Muscle layer of duodenum (tissue), 2 donors: ENCODE measurements at regions not wholly inside any gene's neighbourhood (a gene's known extent, or its start where the extent isn't known, plus 50 kb on each side); places are given as distances from the start of the nearest gene placed in this dataset.
"Not testable (repeated sequence)": the region's sequence is repeated elsewhere in the genome, so short reads cannot be mapped to it uniquely, and the experiment has no call there.

ENCODE experiments used
- H3K27ac ChIP-seq: one replicate; pipeline ENCODE4 v1.7.0; 2013; ENCODE audit warnings: mild to moderate bottlenecking, low read length
- H3K27me3 ChIP-seq: one replicate; pipeline ENCODE4 v1.7.0; 2013; ENCODE audit warnings: low read depth, mild to moderate bottlenecking, control low read depth, low read length
- H3K36me3 ChIP-seq, 2 donors: one replicate each; pipeline ENCODE4 v1.7.0; 2013; ENCODE audit warnings: low read length in 2 of 2, control low read depth in 1 of 2, mild to moderate bottlenecking in 1 of 2; ENCODE audit not compliant: insufficient read depth in 2 of 2, control insufficient read depth in 1 of 2
- H3K4me1 ChIP-seq, 2 donors: one replicate each; pipeline ENCODE4 v1.7.0; 2013; ENCODE audit warnings: low read length in 2 of 2, mild to moderate bottlenecking in 2 of 2, control low read depth in 1 of 2, moderate library complexity in 1 of 2; ENCODE audit not compliant: insufficient read depth in 2 of 2, control insufficient read depth in 1 of 2
- H3K4me3 ChIP-seq, 2 donors: one replicate each; pipeline ENCODE4 v1.7.0; 2013; ENCODE audit warnings: low read length in 2 of 2, low read depth in 1 of 2, mild to moderate bottlenecking in 1 of 2
- H3K9me3 ChIP-seq, 2 donors: one replicate each; pipeline ENCODE4 v1.7.0; 2013; ENCODE audit warnings: low read length in 2 of 2, control low read depth in 1 of 2, mild to moderate bottlenecking in 1 of 2; ENCODE audit not compliant: control insufficient read depth in 1 of 2
- donor health status: healthy.

DNA sequence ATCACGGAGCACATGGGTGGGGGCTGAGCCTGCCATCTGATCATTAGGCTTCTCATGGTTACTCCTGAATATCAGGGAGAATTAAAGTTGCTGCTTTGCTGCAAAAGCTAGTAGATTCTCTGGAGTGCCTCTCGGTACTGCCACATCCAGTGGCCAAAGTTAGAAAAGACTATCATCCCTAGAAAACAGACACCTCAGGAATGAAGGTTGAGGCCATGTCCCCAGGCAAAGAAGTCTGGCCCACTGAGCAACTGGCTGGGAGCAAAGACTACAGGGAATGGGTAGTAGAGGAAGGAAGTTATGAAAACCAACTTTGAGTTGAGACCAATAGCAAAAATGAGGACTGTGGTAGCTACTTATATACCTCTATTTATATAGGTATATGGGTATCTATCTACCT, 258.7 kb downstream of the EFCAB11 start:
- Histone ChIP-seq H3K4me3 (no peak overlapping the region), H3K9me3 (no peaks in the 10 kb centered on the region), H3K27ac (no peak overlapping the region), H3K27me3 (no peaks in the 10 kb centered on the region), H3K36me3 (no peaks in the 10 kb centered on the region), H3K4me1 (peaks cover 1 to 5% of the 10 kb centered on the region in 2 donors)

- H3K27ac ChIP-seq = no peak overlapping the region
- no peaks in the 10 kb centered on the region for H3K27me3 ChIP-seq
- H3K4me3 ChIP-seq = no peak overlapping the region
- no peaks in the 10 kb centered on the region for H3K9me3 ChIP-seq
- no peaks in the 10 kb centered on the region for H3K4me1 ChIP-seq
- H3K36me3 ChIP-seq = no peaks in the 10 kb centered on the region
Measured at GRCh38 chr14:89690139-89690538, 264.4 kb downstream of the EFCAB11 start.

GRCh38 chr14:89689711-89690110, 264.8 kb downstream of the EFCAB11 start:
- not testable (repeated sequence) for H3K9me3 ChIP-seq, H3K27ac ChIP-seq, H3K36me3 ChIP-seq, H3K27me3 ChIP-seq, H3K4me3 ChIP-seq, H3K4me1 ChIP-seq

DNA sequence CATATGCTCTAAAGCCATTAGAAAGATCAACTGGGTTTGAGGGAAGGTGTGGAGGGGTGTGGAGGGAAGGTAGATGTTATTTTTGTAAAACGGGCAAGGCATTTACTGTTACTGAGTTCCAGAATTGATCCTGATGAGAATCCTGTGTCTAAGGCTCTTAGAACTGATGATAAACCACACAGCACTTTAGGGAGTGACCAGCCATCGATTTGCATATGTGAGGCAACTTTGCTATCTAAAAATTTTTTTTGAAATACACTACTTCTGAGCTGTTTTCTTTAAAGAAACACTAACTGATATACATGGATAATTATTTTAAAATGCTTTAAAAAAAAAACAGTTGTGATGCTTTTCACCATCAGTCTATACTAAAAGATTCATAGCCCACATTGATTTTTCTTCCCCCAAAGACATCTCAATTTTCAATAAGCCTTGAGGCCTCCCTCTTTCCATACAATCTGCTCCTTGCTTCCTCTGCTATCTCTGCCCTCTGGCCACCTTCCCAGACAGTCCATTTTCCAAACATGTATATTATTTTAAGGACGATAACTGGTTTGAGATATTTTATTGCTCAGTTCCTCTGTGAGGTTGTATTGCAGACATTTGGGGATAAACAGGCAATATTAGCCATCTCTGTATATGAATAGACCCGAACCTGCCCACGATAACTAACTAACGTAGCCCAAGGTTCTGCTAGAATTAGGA, 265.9 kb downstream of the EFCAB11 start:
- Histone ChIP-seq H3K27ac (no peak overlapping the region), H3K27me3 (no peaks in the 10 kb centered on the region), H3K9me3 (no peaks in the 10 kb centered on the region), H3K4me1 (no peaks in the 10 kb centered on the region), H3K36me3 (no peaks in the 10 kb centered on the region), H3K4me3 (no peak overlapping the region)

DNA sequence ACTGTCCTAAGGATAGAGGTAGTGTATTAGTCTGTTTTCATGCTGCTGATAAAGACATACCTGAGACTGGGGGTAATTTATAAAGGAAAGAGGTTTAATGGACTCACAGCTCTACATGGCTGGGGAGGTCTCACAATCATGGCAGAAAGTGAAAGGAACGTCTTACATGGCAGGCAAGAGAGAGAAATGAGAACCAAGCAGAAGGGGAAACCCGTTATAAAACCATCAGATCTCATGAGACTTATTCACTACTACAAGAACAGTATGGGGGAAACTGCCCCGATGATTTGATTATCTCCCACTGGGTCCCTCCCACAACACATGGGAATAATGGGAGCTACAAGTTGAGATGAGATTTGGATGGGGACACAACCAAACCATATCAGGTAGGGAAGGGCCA, 267.4 kb downstream of the EFCAB11 start:
- not testable (repeated sequence) for H3K4me1 ChIP-seq, H3K9me3 ChIP-seq, H3K4me3 ChIP-seq, H3K27ac ChIP-seq, H3K27me3 ChIP-seq, H3K36me3 ChIP-seq

- no peak overlapping the region for H3K27ac ChIP-seq
- H3K4me1 ChIP-seq = peaks cover 0 to 10% of the 10 kb centered on the region in 2 donors
- H3K27me3 ChIP-seq = no peaks in the 10 kb centered on the region
- H3K9me3 ChIP-seq = no peaks in the 10 kb centered on the region
- H3K36me3 ChIP-seq = no peaks in the 10 kb centered on the region
- no peak overlapping the region for H3K4me3 ChIP-seq
Measured at GRCh38 chr14:89684139-89684538, 267.1 kb upstream of the FOXN3 start.

DNA sequence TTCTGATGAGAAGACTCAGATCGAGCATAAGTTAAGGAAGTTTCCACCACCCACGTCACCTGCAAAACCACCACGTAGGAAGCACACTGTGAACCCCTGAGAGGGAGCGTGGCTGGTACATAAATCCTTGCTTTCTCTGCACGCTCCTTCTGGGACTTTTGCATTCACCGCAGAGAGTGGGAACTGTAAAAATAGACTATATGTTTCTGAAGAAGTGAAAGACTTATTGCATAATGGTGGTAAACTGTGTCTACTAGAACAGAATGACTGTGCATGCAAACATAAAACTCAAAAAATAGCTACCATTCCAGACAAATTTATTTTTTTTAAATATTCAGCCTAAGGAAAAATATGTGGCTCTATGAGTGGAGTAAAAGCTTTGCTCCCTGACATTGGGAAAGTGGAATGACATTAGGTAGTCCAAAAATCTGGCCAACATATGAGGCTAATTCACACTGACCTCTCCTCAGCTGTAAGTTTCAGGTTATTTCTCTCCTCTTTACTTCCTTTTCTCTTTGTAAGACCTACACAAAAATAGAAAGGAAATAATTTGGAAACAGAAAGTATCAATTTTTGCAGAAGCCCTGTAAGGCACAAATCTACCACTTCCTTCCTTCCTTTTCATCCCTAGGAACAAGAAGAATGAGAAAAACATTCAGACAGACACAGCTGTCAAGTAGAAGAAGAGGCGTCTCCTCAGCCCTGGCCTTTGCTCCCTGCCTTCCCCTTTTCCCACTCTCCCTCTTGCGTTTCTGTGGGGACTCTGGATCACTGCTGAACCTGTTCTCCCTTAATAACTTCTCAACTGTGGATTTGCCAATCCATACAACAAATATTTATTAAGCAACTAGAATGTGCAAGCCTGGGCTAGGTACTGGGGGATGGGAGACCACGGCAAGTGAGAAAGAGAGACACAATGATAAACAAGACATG, 264.3 kb upstream of the FOXN3 start:
- Histone ChIP-seq H3K27me3 (no peaks in the 10 kb centered on the region), H3K27ac (peak overlapping the region; percentile 40), H3K9me3 (no peaks in the 10 kb centered on the region), H3K4me3 (no peak overlapping the region), H3K4me1 (peaks cover 0 to 10% of the 10 kb centered on the region in 2 donors), H3K36me3 (no peaks in the 10 kb centered on the region)

- no peaks in the 10 kb centered on the region for H3K27me3 ChIP-seq
- no peak overlapping the region for H3K27ac ChIP-seq
- no peaks in the 10 kb centered on the region for H3K36me3 ChIP-seq
- no peak overlapping the region for H3K4me3 ChIP-seq
- H3K9me3 ChIP-seq = no peaks in the 10 kb centered on the region
- H3K4me1 ChIP-seq = peaks cover 0 to 10% of the 10 kb centered on the region in 2 donors
Measured at GRCh38 chr14:89680156-89680555, 263.1 kb upstream of the FOXN3 start.

DNA sequence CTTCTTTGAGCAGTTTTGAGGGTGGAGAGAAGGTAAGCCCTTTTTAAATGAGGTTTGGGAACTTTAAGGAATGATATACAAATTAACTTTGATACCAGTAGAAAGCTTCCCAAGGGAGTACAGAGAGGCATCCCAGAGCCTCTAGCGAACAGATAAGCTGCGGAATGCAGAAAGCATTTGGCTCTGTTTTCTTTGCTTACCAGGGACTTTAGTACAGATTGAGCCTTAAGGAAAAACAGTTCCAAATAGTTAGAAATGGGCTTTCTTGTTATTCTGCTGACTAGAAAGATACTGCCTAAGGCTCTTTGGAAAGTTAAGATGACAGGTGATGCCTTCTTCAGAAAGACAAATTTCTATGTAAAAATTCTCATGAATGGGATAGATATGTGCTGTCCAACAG, 261.7 kb upstream of the FOXN3 start:
- H3K4me1 ChIP-seq = peaks cover 0 to 10% of the 10 kb centered on the region in 2 donors
- no peak overlapping the region for H3K4me3 ChIP-seq
- no peak overlapping the region for H3K27ac ChIP-seq

DNA sequence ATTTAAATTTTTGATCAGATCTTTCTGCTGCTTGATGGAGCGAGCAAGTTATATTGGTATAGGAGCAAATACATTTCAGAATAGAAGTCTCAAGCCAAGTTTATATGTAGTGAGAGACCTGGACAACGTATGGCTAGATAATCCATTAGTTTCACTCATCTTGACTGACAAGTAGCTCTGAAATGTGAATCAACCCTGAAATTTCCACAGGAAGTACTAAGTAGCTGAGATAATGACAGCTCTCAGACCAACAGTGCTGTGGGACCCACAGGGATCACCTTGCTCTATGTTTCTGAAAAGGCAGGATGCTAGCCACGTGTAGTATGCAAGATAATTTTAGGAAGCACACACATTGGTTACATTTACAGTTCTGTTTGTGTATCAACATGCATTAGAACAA, 258.6 kb upstream of the FOXN3 start:
- Histone ChIP-seq H3K27me3 (no peaks in the 10 kb centered on the region), H3K36me3 (no peaks in the 10 kb centered on the region), H3K4me3 (no peak overlapping the region), H3K4me1 (no peaks in the 10 kb centered on the region), H3K27ac (no peak overlapping the region), H3K9me3 (no peaks in the 10 kb centered on the region)

More for the DNA sequence above, 261.7 kb upstream of the FOXN3 start:
- Histone ChIP-seq H3K27me3 (no peaks in the 10 kb centered on the region), H3K9me3 (no peaks in the 10 kb centered on the region), H3K36me3 (no peaks in the 10 kb centered on the region)

GRCh38 chr14:89674936-89675335, 257.9 kb upstream of the FOXN3 start:
- Histone ChIP-seq H3K27me3 (no peaks in the 10 kb centered on the region), H3K4me3 (no peak overlapping the region), H3K36me3 (no peaks in the 10 kb centered on the region), H3K9me3 (no peaks in the 10 kb centered on the region), H3K4me1 (no peaks in the 10 kb centered on the region), H3K27ac (no peak overlapping the region)
